ENCODE measurements at regions not wholly inside any gene's neighbourhood (a gene's known extent, or its start where the extent isn't known, plus 50 kb on each side); places are given as distances from the start of the nearest gene placed in this dataset.
A peak's percentile ranks its signal among the peaks of the same experiment; 100 is the strongest.

DNA sequence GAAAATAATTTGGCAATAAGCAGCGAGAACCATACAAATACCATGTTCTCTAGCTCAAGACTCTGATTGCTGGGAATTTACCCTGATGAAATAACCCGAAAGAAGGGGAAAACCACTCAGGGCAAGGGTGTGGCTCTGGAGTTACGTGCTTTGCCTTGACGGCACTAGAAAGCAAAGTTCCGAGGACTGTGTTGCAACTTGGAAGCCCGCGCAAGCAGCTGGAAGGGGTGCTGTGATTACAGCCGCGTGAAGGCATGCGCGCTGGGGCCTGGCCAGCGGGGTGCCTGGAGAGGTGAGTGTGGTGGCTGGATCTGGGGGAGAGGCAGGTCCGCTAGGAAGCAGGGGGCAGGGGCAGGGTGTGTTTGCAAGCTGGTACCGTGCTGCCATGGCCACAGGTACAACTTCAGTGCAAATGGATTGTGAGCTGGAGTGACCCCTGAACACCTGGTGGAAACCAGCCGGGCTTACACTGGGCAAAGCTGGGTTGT, 52.6 kb upstream of the CNOT6 start:
- Histone ChIP-seq H3K27me3 (ENCODE audit: control insufficient read depth, insufficient read depth, low read length) (no peaks in the 10 kb centered on the region), H3K36me3 (replicated peaks; ENCODE audit: control insufficient read depth, insufficient read depth, low read length) (no peaks in the 10 kb centered on the region), H3K4me3 (ENCODE audit: insufficient read depth, low read depth, low read length) (no peak overlapping the region)
- peak; percentile 41 for DNase-seq

Measured in H7 (cell line).